ENCODE measurements at regions not wholly inside any gene's neighbourhood (a gene's known extent, or its start where the extent isn't known, plus 50 kb on each side); places are given as distances from the start of the nearest gene placed in this dataset.

GRCh38 chr6:101018157-101018556 is 137.0 kb upstream of the ASCC3 start:
- TF ChIP-seq CBFB (CRISPR knock-in tag; IDR thresholded peaks at IDR 0.05; ENCODE audit: low read depth) (no peak), ZBTB43 (CRISPR knock-in tag; IDR thresholded peaks at IDR 0.05) (no peak), E2F4 (CRISPR knock-in tag; IDR thresholded peaks at IDR 0.05; ENCODE audit: borderline replicate concordance, low read depth) (no peak), CTCF (IDR thresholded peaks at IDR 0.05) (no peak), ZNF121 (CRISPR knock-in tag; IDR thresholded peaks at IDR 0.05) (no peak), MAX (CRISPR knock-in tag; IDR thresholded peaks at IDR 0.05) (no peak), SP1 (CRISPR knock-in tag; conservative IDR thresholded peaks at IDR 0.05) (no peak), JUN (CRISPR knock-in tag; IDR thresholded peaks at IDR 0.05) (no peak), CREB1 (CRISPR knock-in tag; IDR thresholded peaks at IDR 0.05) (no peak), ATF6 (CRISPR knock-in tag; IDR thresholded peaks at IDR 0.05) (no peak), GTF2I (CRISPR knock-in tag; conservative IDR thresholded peaks at IDR 0.05) (no peak), ZNF263 (CRISPR knock-in tag; IDR thresholded peaks at IDR 0.05; ENCODE audit: low read depth) (no peak), ZNF317 (CRISPR knock-in tag; IDR thresholded peaks at IDR 0.05; ENCODE audit: borderline replicate concordance, low read depth) (no peak)

Measured in WTC11 (cell line).